OCI-LY1 (cell line): ENCODE measurements at regions not wholly inside any gene's neighbourhood (a gene's known extent, or its start where the extent isn't known, plus 50 kb on each side); places are given as distances from the start of the nearest gene placed in this dataset.

Experiments
- CTCF ChIP-seq: fragments of 200-600 bp; sonication (generic), shearing (Covaris generic); IDR thresholded peaks from 2 replicates; pipeline ENCODE4 v1.5.1; 2017; ENCODE audit warnings: mild to moderate bottlenecking, antibody characterized with exemption, low read length, moderate library complexity, mixed read lengths
- EZH2 ChIP-seq: fragments of 200-600 bp; sonication (generic), shearing (Covaris generic); IDR thresholded peaks from 2 replicates; pipeline ENCODE4 v1.8.0; 2017; ENCODE audit warnings: borderline replicate concordance, mixed run types, mild to moderate bottlenecking, antibody characterized with exemption, low read length, moderate library complexity, mixed read lengths

GRCh38 chr1:104291156-104291555, 541.5 kb downstream of the AMY1C start:
- no peak for TF ChIP-seq CTCF
- TF ChIP-seq EZH2: no peak
